Panc1 (cell line): ENCODE measurements at regions not wholly inside any gene's neighbourhood (a gene's known extent, or its start where the extent isn't known, plus 50 kb on each side); places are given as distances from the start of the nearest gene placed in this dataset.

Source experiments
- ATAC-seq: fragments of 200-7000 bp; cut with Tn5 transposase; 2 replicates; pipeline ENCODE4 v1.9.1; 2020; ENCODE audit warnings: mild to moderate bottlenecking, moderate library complexity
- BruUV-seq: library from RNA; stranded (reverse); fragments of 400-500 nt; replicated peaks from 2 replicates; lab custom pipeline; 2021; lab: Mats Ljungman, UMichigan
- CTCF ChIA-PET: fragments of 300-600 bp; sonication (Branson Sonifier 250); formaldehyde crosslinking; loops from one replicate; lab custom pipeline; 2022; ENCODE audit warnings: antibody characterized with exemption; lab: Charles Lee
- POLR2A ChIA-PET: fragments of 300-600 bp; sonication (Branson Sonifier 250); formaldehyde crosslinking; loops from one replicate; lab custom pipeline; 2022; ENCODE audit warnings: antibody characterized with exemption; lab: Charles Lee
- DNase-seq: peaks from one replicate; pipeline ENCODE4 v3.0.0-alpha.2; 2010; ENCODE audit warnings: low read depth, low spot score
- H3K27ac ChIP-seq: 2 replicates; pipeline ENCODE4 v1.5.1; 2011; ENCODE audit warnings: mild to moderate bottlenecking, low read length, inconsistent platforms
- H3K27me3 ChIP-seq: fragments of 200-500 bp; sonication (Bioruptor generic); 2 replicates; pipeline ENCODE4 v1.6.0; 2014; ENCODE audit warnings: low read length, inconsistent platforms; ENCODE audit not compliant: control insufficient read depth, insufficient read depth
- H3K36me3 ChIP-seq: fragments of 200-500 bp; sonication (Bioruptor generic); 2 replicates; pipeline ENCODE4 v1.5.1; 2014; ENCODE audit warnings: inconsistent platforms, mild to moderate bottlenecking, low read length, moderate library complexity; ENCODE audit not compliant: control insufficient read depth, insufficient read depth
- H3K4me1 ChIP-seq: 2 replicates; pipeline ENCODE4 v1.5.1; 2011; ENCODE audit warnings: inconsistent platforms, mild to moderate bottlenecking, low read length, moderate library complexity; ENCODE audit not compliant: control insufficient read depth, insufficient read depth
- H3K4me3 ChIP-seq, 2 experiments: 2 replicates each; pipeline ENCODE4 v1.5.1; 2011 to 2012; ENCODE audit warnings: low read depth in 2 of 2, low read length in 2 of 2, mild to moderate bottlenecking in 2 of 2, inconsistent platforms in 1 of 2, moderate library complexity in 1 of 2
- H3K9me3 ChIP-seq: fragments of 200-500 bp; sonication (Bioruptor generic); 2 replicates; pipeline ENCODE4 v1.5.1; 2014; ENCODE audit warnings: low read depth, mild to moderate bottlenecking, inconsistent platforms, low read length, moderate library complexity; ENCODE audit not compliant: control insufficient read depth, insufficient read depth
- CTCF ChIP-seq: fragments of 450-650 bp; IDR thresholded peaks from 2 replicates; pipeline ENCODE4 v1.5.1; 2017; ENCODE audit warnings: mild to moderate bottlenecking
- POLR2AphosphoS5 ChIP-seq: IDR thresholded peaks from 2 replicates; pipeline ENCODE4 v1.6.1; 2012; ENCODE audit warnings: mild to moderate bottlenecking, low read depth, low read length, moderate library complexity
- REST ChIP-seq, 2 experiments: IDR thresholded peaks; 2 replicates each; pipeline ENCODE4 v1.6.1; 2011 to 2012; ENCODE audit warnings: low read depth in 2 of 2, control low read depth in 1 of 2, low read length in 1 of 2, mild to moderate bottlenecking in 1 of 2, moderate library complexity in 1 of 2; ENCODE audit not compliant: insufficient read depth in 1 of 2
- SIN3A ChIP-seq: IDR thresholded peaks from 2 replicates; pipeline ENCODE4 v1.6.1; 2012; ENCODE audit warnings: low read depth, mild to moderate bottlenecking, low read length, moderate library complexity, borderline replicate concordance; ENCODE audit not compliant: insufficient read depth
- TCF7L2 ChIP-seq: IDR thresholded peaks from 2 replicates; pipeline ENCODE4 v1.6.1; 2011; ENCODE audit warnings: mild to moderate bottlenecking, low read depth, low read length, inconsistent platforms
- in situ Hi-C: cut with HindIII; loops from 2 replicates; pipeline ENCODE4 v1.10.0; 2016; ENCODE audit warnings: low sequenced_read_pairs, low pct_unique_long_range_greater_than_20kb
- intact Hi-C: fragments of 100-400 bp; cut with micrococcal nuclease; formaldehyde crosslinking; loops from one replicate; pipeline ENCODE4 v1.10.0; 2022; ENCODE audit not compliant: unreplicated experiment

- H3K27ac ChIP-seq: no peak overlapping the region
- in situ Hi-C loops: no loop called here
- peak; percentile 54 for TF ChIP-seq CTCF
- no peak for TF ChIP-seq REST (IDR thresholded peaks at IDR 0.05; ENCODE audit: insufficient read depth in 1 of 2, low read depth in 2 of 2, low read length in 1 of 2)
- no peak overlapping the region for H3K4me3 ChIP-seq
- BruUV-seq: no TSS peak
- no peaks in the 10 kb centered on the region for H3K27me3 ChIP-seq
- ATAC-seq (0 out of 2 replicates have a peak, but pooled peaks have one; percentile 58), DNase-seq (no peak)
- no peaks in the 10 kb centered on the region for H3K9me3 ChIP-seq
- no peaks in the 10 kb centered on the region for H3K4me1 ChIP-seq
- intact Hi-C loops: no loop called here
- no peaks in the 10 kb centered on the region for H3K36me3 ChIP-seq
- CTCF ChIA-PET: no interaction called here
- POLR2A ChIA-PET: no interaction called here
Measured at GRCh38 chr14:56487090-56487667, 92.4 kb upstream of the TMEM260 start.

GRCh38 chr14:56487761-56488160 is 91.8 kb upstream of the TMEM260 start:
- Histone ChIP-seq H3K27ac (no peak overlapping the region), H3K4me3 (no peak overlapping the region), H3K27me3 (no peaks in the 10 kb centered on the region), H3K36me3 (no peaks in the 10 kb centered on the region), H3K4me1 (no peaks in the 10 kb centered on the region), H3K9me3 (no peaks in the 10 kb centered on the region)
- no TSS peak for BruUV-seq
- CTCF ChIA-PET: no interaction called here
- intact Hi-C loops (no loop called here), in situ Hi-C loops (no loop called here)
- DNase-seq (no peak), ATAC-seq (no peak)
- POLR2A ChIA-PET: no interaction called here
- TF ChIP-seq POLR2AphosphoS5 (no peak), REST (IDR thresholded peaks at IDR 0.05; ENCODE audit: insufficient read depth in 1 of 2, low read depth in 2 of 2, low read length in 1 of 2) (no peak), CTCF (no peak), SIN3A (no peak), TCF7L2 (no peak)
